Fibroblast of villous mesenchyme (primary cell): ENCODE measurements at regions not wholly inside any gene's neighbourhood (a gene's known extent, or its start where the extent isn't known, plus 50 kb on each side); places are given as distances from the start of the nearest gene placed in this dataset.

Experiments
- DNase-seq: peaks from one replicate; pipeline ENCODE4 v3.0.0-alpha.2; 2010; ENCODE audit warnings: low read depth
- H3K4me3 ChIP-seq: 2 replicates; pipeline ENCODE4 v1.5.1; 2011; ENCODE audit warnings: low read depth, mild to moderate bottlenecking, low read length
- TF ChIP-seq, protein P1 (sequence below): IDR thresholded peaks from 2 replicates; pipeline ENCODE4 v1.5.1; 2012; ENCODE audit warnings: low read depth, mild to moderate bottlenecking, low read length; ENCODE audit not compliant: insufficient read depth

DNA sequence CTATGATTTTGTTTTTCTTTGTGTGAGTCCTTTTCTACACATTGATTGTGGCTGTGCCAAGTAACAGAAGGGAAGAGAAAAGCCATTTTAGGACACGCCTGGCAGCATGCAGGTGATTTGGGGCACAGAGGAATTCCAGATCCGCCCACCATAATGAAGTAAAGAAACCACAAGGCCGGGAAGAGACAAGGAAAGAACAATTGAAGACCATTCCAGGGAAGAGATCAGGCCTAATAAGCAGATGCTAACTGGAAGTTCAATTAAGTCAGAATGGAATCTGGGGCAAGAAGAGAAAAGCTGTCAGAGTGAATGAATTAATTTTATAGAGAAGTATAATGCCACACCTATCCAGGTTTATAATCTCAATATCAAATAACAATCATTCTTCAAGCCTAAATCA is 110.2 kb upstream of the ISL1 start:
- no peak for DNase-seq
- TF ChIP-seq, protein P1, sequence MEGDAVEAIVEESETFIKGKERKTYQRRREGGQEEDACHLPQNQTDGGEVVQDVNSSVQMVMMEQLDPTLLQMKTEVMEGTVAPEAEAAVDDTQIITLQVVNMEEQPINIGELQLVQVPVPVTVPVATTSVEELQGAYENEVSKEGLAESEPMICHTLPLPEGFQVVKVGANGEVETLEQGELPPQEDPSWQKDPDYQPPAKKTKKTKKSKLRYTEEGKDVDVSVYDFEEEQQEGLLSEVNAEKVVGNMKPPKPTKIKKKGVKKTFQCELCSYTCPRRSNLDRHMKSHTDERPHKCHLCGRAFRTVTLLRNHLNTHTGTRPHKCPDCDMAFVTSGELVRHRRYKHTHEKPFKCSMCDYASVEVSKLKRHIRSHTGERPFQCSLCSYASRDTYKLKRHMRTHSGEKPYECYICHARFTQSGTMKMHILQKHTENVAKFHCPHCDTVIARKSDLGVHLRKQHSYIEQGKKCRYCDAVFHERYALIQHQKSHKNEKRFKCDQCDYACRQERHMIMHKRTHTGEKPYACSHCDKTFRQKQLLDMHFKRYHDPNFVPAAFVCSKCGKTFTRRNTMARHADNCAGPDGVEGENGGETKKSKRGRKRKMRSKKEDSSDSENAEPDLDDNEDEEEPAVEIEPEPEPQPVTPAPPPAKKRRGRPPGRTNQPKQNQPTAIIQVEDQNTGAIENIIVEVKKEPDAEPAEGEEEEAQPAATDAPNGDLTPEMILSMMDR = no peak
- H3K4me3 ChIP-seq = no peak overlapping the region

DNA sequence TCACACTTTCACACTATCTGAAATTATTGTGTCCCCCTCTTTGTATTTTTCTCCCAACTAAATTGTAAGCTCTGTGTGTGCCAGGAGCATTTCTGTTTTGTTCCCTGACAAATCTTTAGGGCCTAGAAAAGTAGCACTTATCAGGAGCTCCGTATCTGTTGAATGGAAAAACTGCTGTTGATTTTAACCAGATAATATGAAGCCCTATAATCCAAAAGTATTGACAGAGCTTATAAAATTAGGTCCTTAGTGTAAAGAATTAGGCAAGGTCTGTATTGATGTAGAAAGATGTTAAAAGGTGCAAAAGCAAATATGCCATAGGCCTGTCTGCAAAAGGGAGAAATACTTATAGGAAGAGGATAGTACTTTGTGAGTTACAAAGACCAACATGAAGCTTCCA is 109.4 kb upstream of the ISL1 start:
- DNase-seq = no peak
- TF ChIP-seq, protein P1 = no peak

DNA sequence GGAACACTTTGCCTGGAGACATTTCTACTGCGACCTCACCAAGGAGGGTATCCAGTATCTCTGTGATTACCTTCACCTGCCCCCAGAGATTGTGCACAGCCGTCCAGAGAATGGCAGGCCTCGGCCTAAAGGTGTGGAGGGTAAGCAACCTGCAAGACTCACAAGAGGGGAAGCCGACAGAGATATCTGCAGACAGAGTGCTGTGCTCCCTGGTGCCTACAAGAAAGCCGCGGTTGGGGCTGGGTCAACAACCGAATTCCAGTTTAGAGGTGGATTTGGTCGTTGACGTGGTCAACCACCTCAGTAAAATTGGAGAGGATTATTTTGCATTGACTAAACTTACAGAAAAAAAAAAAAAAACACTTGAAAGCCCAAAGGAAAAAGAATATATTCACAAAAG is 107.8 kb upstream of the ISL1 start:
- no peak overlapping the region for H3K4me3 ChIP-seq
- TF ChIP-seq, protein P1 = no peak
- no peak for DNase-seq

More for the DNA sequence above, 109.4 kb upstream of the ISL1 start:
- H3K4me3 ChIP-seq = no peak overlapping the region

DNA sequence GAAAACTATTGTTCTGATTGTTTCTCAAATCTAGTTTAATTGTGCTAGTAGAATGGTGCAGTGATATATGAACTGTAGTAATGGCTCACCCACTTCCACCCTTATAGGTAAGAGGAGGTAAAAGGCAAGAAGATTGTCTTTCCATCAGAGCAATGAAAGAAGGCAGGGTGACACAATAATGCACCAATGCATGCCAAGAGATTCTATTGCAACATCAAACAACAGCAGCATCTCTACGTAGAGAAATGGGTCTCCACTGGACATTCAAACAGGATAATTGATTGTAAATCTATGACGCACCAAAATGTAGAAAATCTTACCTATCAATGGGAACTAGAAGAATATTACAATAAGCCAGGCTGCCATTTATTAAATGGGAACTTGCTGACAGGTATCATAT is 107.0 kb upstream of the ISL1 start:
- H3K4me3 ChIP-seq = no peak overlapping the region
- DNase-seq = no peak
- TF ChIP-seq, protein P1 = no peak

DNA sequence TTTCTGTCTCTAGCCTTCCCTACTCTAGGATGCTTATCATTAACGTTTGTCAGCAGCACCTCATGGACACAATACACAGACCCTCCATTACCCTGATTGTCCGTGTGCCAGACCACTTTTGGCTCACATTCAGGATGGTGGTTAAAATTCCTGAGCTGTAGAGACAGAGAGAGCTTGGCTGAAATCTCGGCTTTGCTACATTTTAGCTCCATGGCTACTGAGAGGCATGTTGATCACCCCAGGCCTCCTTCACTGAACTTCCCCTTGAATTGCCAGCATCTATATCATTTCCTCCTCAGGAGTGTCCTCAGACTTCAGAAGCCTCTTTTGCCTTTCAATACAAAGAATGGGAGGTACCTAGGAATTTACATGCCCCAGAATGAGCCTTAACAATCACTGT is 104.7 kb upstream of the ISL1 start:
- TF ChIP-seq, protein P1 = no peak
- no peak overlapping the region for H3K4me3 ChIP-seq
- no peak for DNase-seq

DNA sequence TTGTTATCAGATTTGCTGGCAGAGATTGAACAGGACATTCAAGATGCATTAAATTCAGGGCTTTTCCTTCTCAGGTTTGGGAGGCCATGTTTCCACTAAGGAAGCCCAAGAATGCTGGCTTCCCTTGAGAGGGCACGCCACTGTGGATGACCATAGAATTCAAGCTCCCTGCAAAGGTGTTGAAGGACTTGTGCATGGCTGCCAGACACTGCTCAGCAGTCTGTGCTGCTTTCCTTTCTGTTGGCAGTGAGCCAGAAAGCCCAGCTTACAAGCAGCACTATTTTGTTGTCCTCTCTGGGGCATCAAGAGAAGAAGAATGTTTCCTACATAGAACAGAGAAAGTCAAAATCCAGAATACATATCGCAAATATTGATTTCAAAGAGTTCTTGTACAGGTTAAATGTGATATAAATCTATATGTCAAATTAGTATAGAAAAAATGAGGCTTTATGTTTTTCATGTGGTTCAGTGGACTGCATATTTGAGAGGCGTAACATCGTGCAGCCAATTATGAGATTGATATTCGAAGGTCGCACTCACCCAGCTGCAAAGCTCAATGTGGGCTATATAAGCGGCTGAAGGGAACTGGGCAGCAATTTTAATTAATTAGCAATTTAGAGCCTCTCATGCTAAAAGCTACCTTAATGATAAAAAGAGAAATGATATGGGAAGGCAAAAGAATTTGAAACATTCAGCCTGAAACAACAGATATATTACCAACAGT is 103.1 kb upstream of the ISL1 start:
- TF ChIP-seq, protein P1 = no peak
- DNase-seq = no peak
- no peak overlapping the region for H3K4me3 ChIP-seq

DNA sequence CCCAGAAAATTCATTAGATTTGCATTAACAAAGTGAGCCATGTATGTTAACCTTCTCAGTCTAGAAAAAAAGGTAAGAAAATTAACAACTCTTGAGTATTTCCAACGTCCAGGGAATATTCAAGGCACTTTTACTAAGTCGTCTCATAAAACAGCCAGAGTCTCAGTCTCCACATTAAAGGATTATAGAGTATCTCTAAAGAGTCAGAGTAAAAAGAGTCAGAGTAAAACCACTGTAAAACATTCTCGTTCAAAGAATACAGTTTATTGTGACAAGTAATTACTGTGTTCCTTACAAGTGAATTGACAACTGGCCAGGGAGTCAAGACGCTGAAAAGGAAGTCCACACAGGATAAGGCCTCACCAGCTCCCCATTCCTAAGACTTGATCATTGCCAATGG is 97.2 kb upstream of the ISL1 start:
- TF ChIP-seq, protein P1 = no peak
- no peak overlapping the region for H3K4me3 ChIP-seq
- no peak for DNase-seq
